AG09309 (cell line): ENCODE measurements at regions not wholly inside any gene's neighbourhood (a gene's known extent, or its start where the extent isn't known, plus 50 kb on each side); places are given as distances from the start of the nearest gene placed in this dataset.

Experiments
- DNase-seq: peaks from one replicate; pipeline ENCODE4 v3.0.0-alpha.2; 2010; ENCODE audit warnings: low read depth
- H3K4me3 ChIP-seq: 2 replicates; pipeline ENCODE4 v1.5.1; 2011; ENCODE audit warnings: mild to moderate bottlenecking, low read depth, low read length, moderate library complexity; ENCODE audit not compliant: control insufficient read depth
- CTCF ChIP-seq: IDR thresholded peaks from 2 replicates; pipeline ENCODE4 v1.5.1; 2011; ENCODE audit warnings: mild to moderate bottlenecking, low read depth, low read length, inconsistent platforms; ENCODE audit not compliant: insufficient read depth, control insufficient read depth; ENCODE audit errors: missing control alignments

GRCh38 chr10:61332581-61332980 lies 120.6 kb downstream of the TMEM26 start:
- H3K4me3 ChIP-seq = no peak overlapping the region
- no peak for DNase-seq
- TF ChIP-seq CTCF = no peak

- TF ChIP-seq CTCF = no peak
- no peak overlapping the region for H3K4me3 ChIP-seq
Measured at GRCh38 chr10:61330669-61331068, 122.5 kb downstream of the TMEM26 start.

GRCh38 chr10:61329854-61330253 lies 123.3 kb downstream of the TMEM26 start:
- TF ChIP-seq CTCF = no peak
- DNase-seq = no peak
- H3K4me3 ChIP-seq = no peak overlapping the region

More at GRCh38 chr10:61330669-61331068, 122.5 kb downstream of the TMEM26 start:
- no peak for DNase-seq

GRCh38 chr10:61325223-61325960 lies 127.8 kb downstream of the TMEM26 start:
- DNase-seq = no peak
- H3K4me3 ChIP-seq = no peak overlapping the region
- no peak for TF ChIP-seq CTCF

- no peak for DNase-seq
- H3K4me3 ChIP-seq = no peak overlapping the region
- TF ChIP-seq CTCF = no peak
Measured at GRCh38 chr10:61323726-61324125, 129.5 kb downstream of the TMEM26 start.

- no peak for DNase-seq
- no peak for TF ChIP-seq CTCF
- H3K4me3 ChIP-seq = no peak overlapping the region
Measured at GRCh38 chr10:61321041-61321857, 131.9 kb downstream of the TMEM26 start.
